Body of pancreas (tissue), 4 donors: ENCODE measurements at regions not wholly inside any gene's neighbourhood (a gene's known extent, or its start where the extent isn't known, plus 50 kb on each side); places are given as distances from the start of the nearest gene placed in this dataset.

Source experiments
- POLR2A ChIP-seq, 3 donors: fragments of 450-650 bp; IDR thresholded peaks; one replicate each; pipeline ENCODE4 v1.6.1; 2016; ENCODE audit warnings: antibody characterized with exemption in 3 of 3, mild to moderate bottlenecking in 2 of 3
- TF ChIP-seq, protein P1 (sequence below), 7 experiments: fragments of 450-650 bp in 4 of 7; fragments of 200-600 bp in 3 of 7; sonication (generic) in 3 of 7; IDR thresholded peaks; one replicate each; pipeline ENCODE4 v1.5.1; 2016 to 2019; ENCODE audit warnings: antibody characterized with exemption in 7 of 7

DNA sequence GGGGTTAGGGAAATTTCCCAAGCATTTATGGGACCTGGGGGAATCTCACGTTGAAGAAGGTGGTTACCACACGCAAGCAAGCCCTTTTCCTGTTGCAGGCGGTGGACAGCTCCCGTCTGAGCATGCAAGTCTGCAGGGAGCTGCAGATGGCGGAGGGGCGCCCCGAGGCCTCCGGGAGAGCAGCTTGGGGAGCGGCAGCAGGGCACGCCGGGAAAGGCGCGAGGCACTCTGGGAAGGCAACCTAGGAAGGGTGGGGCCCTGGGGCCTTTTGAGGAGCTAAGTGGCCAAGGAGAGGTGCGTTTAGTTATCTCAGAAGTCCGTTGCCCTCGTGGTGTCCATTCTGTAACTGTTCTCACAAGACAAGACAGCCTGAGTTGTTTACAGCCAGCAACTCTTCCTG lies 57.0 kb upstream of the SLC25A4 start:
- TF ChIP-seq POLR2A (IDR thresholded peaks at IDR 0.05) = no peak
- TF ChIP-seq, protein P1, sequence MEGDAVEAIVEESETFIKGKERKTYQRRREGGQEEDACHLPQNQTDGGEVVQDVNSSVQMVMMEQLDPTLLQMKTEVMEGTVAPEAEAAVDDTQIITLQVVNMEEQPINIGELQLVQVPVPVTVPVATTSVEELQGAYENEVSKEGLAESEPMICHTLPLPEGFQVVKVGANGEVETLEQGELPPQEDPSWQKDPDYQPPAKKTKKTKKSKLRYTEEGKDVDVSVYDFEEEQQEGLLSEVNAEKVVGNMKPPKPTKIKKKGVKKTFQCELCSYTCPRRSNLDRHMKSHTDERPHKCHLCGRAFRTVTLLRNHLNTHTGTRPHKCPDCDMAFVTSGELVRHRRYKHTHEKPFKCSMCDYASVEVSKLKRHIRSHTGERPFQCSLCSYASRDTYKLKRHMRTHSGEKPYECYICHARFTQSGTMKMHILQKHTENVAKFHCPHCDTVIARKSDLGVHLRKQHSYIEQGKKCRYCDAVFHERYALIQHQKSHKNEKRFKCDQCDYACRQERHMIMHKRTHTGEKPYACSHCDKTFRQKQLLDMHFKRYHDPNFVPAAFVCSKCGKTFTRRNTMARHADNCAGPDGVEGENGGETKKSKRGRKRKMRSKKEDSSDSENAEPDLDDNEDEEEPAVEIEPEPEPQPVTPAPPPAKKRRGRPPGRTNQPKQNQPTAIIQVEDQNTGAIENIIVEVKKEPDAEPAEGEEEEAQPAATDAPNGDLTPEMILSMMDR (IDR thresholded peaks at IDR 0.05) = no peak
